GM18498 (cell line): ENCODE measurements at regions not wholly inside any gene's neighbourhood (a gene's known extent, or its start where the extent isn't known, plus 50 kb on each side); places are given as distances from the start of the nearest gene placed in this dataset.

Experiments used
- ATAC-seq: cut with Tn5 transposase; IDR thresholded peaks from one replicate; pipeline ENCODE4 v1.9.1; 2021; ENCODE audit warnings: mild to moderate bottlenecking, moderate library complexity; ENCODE audit not compliant: unreplicated experiment

GRCh38 chr10:52440612-52441285 lies 126.7 kb downstream of the DKK1 start:
- no peak for ATAC-seq

- ATAC-seq, result no peak
Measured at GRCh38 chr10:52442576-52442975, 128.5 kb downstream of the DKK1 start.

GRCh38 chr10:52443419-52444388 lies 129.6 kb downstream of the DKK1 start:
- ATAC-seq, result no peak

GRCh38 chr10:52446391-52446790 lies 132.3 kb downstream of the DKK1 start:
- ATAC-seq, result no peak

GRCh38 chr10:52447931-52448353 lies 133.9 kb downstream of the DKK1 start:
- ATAC-seq, result no peak

GRCh38 chr10:52450762-52451291 lies 136.7 kb downstream of the DKK1 start:
- no peak for ATAC-seq

- no peak for ATAC-seq
Measured at GRCh38 chr10:52451817-52452216, 137.7 kb downstream of the DKK1 start.

GRCh38 chr10:52452600-52453493 lies 138.8 kb downstream of the DKK1 start:
- no peak for ATAC-seq

- no peak for ATAC-seq
Measured at GRCh38 chr10:52453501-52453900, 139.4 kb downstream of the DKK1 start.

GRCh38 chr10:52454491-52454890 lies 140.4 kb downstream of the DKK1 start:
- ATAC-seq, result no peak

- ATAC-seq, result no peak
Measured at GRCh38 chr10:52455098-52455497, 141.0 kb downstream of the DKK1 start.

- no peak for ATAC-seq
Measured at GRCh38 chr10:52459097-52459496, 145.0 kb downstream of the DKK1 start.

GRCh38 chr10:52463826-52464225 lies 149.7 kb downstream of the DKK1 start:
- no peak for ATAC-seq

GRCh38 chr10:52464368-52465124 lies 150.5 kb downstream of the DKK1 start:
- no peak for ATAC-seq

- peak; percentile 43 for ATAC-seq
Measured at GRCh38 chr10:52465202-52465601, 151.1 kb downstream of the DKK1 start.

GRCh38 chr10:52466464-52466863 lies 152.4 kb downstream of the DKK1 start:
- ATAC-seq, result peak; percentile 72

GRCh38 chr10:52469970-52470705 lies 156.1 kb downstream of the DKK1 start:
- ATAC-seq, result no peak

GRCh38 chr10:52472406-52473146 lies 158.5 kb downstream of the DKK1 start:
- no peak for ATAC-seq

GRCh38 chr10:52474265-52474664 lies 160.2 kb downstream of the DKK1 start:
- ATAC-seq, result peak; percentile 76
